Chondrocyte (in vitro differentiated cells): ENCODE measurements at regions not wholly inside any gene's neighbourhood (a gene's known extent, or its start where the extent isn't known, plus 50 kb on each side); places are given as distances from the start of the nearest gene placed in this dataset.

Experiments
- DNase-seq: peaks from one replicate; pipeline ENCODE4 v3.0.0; 2021; ENCODE audit warnings: mixed read lengths, low spot score
- H3K27ac Mint-ChIP-seq: one replicate; pipeline ENCODE4 v1.8.0; 2021; ENCODE audit warnings: mild to moderate bottlenecking, moderate library complexity, mixed read lengths; ENCODE audit not compliant: unreplicated experiment
- H3K27me3 Mint-ChIP-seq: 2 replicates; pipeline ENCODE4 v1.8.0; 2021; ENCODE audit warnings: low read depth, mixed read lengths
- H3K36me3 Mint-ChIP-seq: 2 replicates; pipeline ENCODE4 v1.8.0; 2021; ENCODE audit warnings: low read depth, mixed read lengths
- H3K4me1 Mint-ChIP-seq: 2 replicates; pipeline ENCODE4 v1.8.0; 2021; ENCODE audit warnings: low read depth, mild to moderate bottlenecking, mixed read lengths
- H3K4me3 Mint-ChIP-seq: one replicate; pipeline ENCODE4 v1.8.0; 2021; ENCODE audit warnings: mild to moderate bottlenecking, moderate library complexity, mixed read lengths; ENCODE audit not compliant: unreplicated experiment
- H3K9me3 Mint-ChIP-seq: 2 replicates; pipeline ENCODE4 v1.8.0; 2021; ENCODE audit warnings: low read depth, mixed read lengths
- CTCF ChIP-seq: fragments of 200-600 bp; sonication (generic); IDR thresholded peaks from 2 replicates; pipeline ENCODE4 v1.5.0; 2021; ENCODE audit warnings: antibody characterized with exemption, mild to moderate bottlenecking, moderate library complexity

DNA sequence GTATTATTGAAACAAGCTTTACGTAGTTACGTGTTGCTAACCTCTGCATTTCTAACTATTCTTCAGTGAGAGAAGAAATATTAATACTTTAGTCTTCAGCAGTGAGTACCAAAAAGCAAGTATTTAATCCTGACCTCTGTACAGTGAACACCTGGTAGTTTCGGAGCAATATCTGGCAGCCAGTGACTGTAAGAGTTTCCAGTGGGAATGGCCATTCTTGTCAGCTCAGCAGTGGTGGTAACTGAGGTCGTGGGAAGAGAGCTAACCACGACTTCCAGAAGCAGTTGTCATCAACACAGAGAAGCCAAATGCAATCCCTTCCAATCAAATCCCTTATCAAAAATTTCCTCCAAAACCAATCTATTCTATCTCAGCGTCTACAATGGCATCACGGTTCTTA, 1500.2 kb upstream of the FLRT2 start:
- Mint-ChIP-seq H3K36me3 (no peaks in the 10 kb centered on the region), H3K4me1 (peaks cover 4% of the 10 kb centered on the region), H3K9me3 (no peaks in the 10 kb centered on the region), H3K27ac (no peak overlapping the region), H3K27me3 (no peaks in the 10 kb centered on the region), H3K4me3 (no peak overlapping the region)
- TF ChIP-seq CTCF = no peak
- no peak for DNase-seq

DNA sequence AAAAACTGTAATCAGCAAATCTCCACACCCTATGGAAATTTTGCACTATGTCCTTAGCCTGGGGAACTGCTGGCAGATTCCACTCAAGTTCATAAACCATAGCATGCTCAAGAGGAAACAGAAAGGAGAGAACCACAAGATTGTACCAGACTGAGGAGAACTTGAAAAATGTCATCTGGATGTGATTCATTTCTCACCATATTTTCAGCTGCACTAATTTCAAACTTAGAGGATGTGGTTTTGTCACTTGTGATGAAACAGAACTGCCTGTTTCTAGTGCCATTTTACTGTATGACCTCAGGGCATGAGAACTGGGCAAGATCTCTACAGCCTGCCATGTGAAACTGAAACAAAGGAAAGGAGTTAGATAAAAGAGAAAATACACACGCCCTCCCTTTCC, 1493.1 kb upstream of the FLRT2 start:
- no peak overlapping the region for H3K4me3 Mint-ChIP-seq
- H3K36me3 Mint-ChIP-seq = no peaks in the 10 kb centered on the region
- peaks cover 21% of the 10 kb centered on the region for H3K4me1 Mint-ChIP-seq
- TF ChIP-seq CTCF = no peak
- no peaks in the 10 kb centered on the region for H3K27me3 Mint-ChIP-seq
- H3K27ac Mint-ChIP-seq = peak overlapping the region; percentile 81
- no peaks in the 10 kb centered on the region for H3K9me3 Mint-ChIP-seq
- no peak for DNase-seq

- H3K27ac Mint-ChIP-seq = no peak overlapping the region
- H3K4me3 Mint-ChIP-seq = no peak overlapping the region
Observed at GRCh38 chr14:84037593-84037992, 1492.4 kb upstream of the FLRT2 start.

DNA sequence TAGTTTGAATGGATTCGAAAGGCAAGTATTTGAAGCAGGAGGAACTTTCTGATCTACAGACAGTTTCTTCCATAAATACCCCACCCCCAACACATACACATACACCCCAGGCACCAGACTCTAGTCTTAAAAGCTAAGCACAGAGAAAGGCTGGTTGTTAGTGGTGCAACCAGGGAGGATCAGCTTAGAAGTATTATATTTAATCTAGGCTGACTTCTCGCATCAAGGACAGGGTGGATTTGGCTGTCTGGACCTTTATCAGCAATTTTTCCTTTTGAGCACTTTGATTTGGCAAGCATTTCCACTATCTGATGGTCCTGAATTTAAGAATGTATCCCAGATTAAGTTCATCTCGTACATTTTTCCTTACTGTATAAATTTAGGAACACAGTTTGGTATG, 1489.8 kb upstream of the FLRT2 start:
- Mint-ChIP-seq H3K4me1 (peaks cover 21% of the 10 kb centered on the region), H3K9me3 (no peaks in the 10 kb centered on the region), H3K27me3 (no peaks in the 10 kb centered on the region), H3K36me3 (no peaks in the 10 kb centered on the region), H3K4me3 (no peak overlapping the region), H3K27ac (no peak overlapping the region)
- DNase-seq = no peak
- TF ChIP-seq CTCF = no peak

More at GRCh38 chr14:84037593-84037992, 1492.4 kb upstream of the FLRT2 start:
- no peak for DNase-seq
- Mint-ChIP-seq H3K9me3 (no peaks in the 10 kb centered on the region), H3K27me3 (no peaks in the 10 kb centered on the region), H3K36me3 (no peaks in the 10 kb centered on the region), H3K4me1 (peaks cover 21% of the 10 kb centered on the region)
- no peak for TF ChIP-seq CTCF

GRCh38 chr14:84041421-84041820, 1488.5 kb upstream of the FLRT2 start:
- Mint-ChIP-seq H3K27me3 (no peaks in the 10 kb centered on the region), H3K4me3 (no peak overlapping the region), H3K36me3 (no peaks in the 10 kb centered on the region), H3K27ac (no peak overlapping the region), H3K4me1 (peaks cover 14% of the 10 kb centered on the region), H3K9me3 (no peaks in the 10 kb centered on the region)
- DNase-seq = no peak
- no peak for TF ChIP-seq CTCF
